ENCODE measurements at regions not wholly inside any gene's neighbourhood (a gene's known extent, or its start where the extent isn't known, plus 50 kb on each side); places are given as distances from the start of the nearest gene placed in this dataset.

DNA sequence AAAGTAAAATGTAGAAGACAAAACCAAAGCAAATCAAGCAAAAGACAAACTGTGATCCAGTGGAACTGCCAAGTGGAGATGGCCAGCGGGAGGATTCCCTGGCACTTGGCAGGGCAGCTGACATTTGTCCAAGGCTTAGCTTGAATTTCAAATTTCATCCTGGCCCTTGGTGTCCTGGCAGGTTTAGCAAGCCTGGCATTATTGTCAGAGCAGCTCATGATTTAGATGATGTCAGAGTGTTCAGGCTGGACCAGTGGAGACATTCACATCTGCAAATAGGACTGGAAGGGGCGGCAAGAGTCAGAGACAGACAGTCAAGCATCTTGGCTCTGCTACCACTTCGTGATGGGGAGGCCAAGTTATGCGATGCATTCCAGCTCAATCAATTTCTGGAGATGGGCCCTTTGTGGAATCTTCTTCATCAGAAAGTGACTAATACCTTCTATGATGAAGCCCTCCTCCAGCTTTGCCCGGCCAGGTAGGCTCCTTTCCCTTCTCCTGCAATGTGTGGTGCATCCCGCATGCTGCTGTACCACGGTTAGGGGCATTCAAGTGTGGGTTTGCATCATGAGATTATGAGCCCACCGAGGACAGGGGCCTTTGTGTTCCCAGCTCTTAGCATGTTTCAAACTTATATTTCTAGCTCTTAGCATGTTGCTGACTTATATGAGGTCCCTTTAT is 199.7 kb downstream of the ANKRD30B start:
- TF ChIP-seq, protein P1, sequence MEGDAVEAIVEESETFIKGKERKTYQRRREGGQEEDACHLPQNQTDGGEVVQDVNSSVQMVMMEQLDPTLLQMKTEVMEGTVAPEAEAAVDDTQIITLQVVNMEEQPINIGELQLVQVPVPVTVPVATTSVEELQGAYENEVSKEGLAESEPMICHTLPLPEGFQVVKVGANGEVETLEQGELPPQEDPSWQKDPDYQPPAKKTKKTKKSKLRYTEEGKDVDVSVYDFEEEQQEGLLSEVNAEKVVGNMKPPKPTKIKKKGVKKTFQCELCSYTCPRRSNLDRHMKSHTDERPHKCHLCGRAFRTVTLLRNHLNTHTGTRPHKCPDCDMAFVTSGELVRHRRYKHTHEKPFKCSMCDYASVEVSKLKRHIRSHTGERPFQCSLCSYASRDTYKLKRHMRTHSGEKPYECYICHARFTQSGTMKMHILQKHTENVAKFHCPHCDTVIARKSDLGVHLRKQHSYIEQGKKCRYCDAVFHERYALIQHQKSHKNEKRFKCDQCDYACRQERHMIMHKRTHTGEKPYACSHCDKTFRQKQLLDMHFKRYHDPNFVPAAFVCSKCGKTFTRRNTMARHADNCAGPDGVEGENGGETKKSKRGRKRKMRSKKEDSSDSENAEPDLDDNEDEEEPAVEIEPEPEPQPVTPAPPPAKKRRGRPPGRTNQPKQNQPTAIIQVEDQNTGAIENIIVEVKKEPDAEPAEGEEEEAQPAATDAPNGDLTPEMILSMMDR (IDR thresholded peaks at IDR 0.05; ENCODE audit: low read depth, low read length, poor library complexity, severe bottlenecking) = no peak
- TF ChIP-seq EZH2phosphoT487 (IDR thresholded peaks at IDR 0.05; ENCODE audit: borderline replicate concordance, low read length) = no peak

Measured in DOHH2 (cell line).